Stomach (tissue), 8 donors: ENCODE measurements at regions not wholly inside any gene's neighbourhood (a gene's known extent, or its start where the extent isn't known, plus 50 kb on each side); places are given as distances from the start of the nearest gene placed in this dataset.
A peak's percentile ranks its signal among the peaks of the same experiment; 100 is the strongest.

ENCODE experiments used
- DNase-seq, 2 donors: peaks; one replicate each; pipeline versions ENCODE4 v3.0.0 to v3.0.0-alpha.2; 2013 to 2019
- H3K27ac ChIP-seq, 5 donors: fragments of 200-600 bp in 4 of 5; sonication (generic) in 4 of 5; one replicate each; pipeline ENCODE4 v1.5.1; 2013 to 2019; ENCODE audit warnings: mild to moderate bottlenecking in 1 of 5, moderate library complexity in 1 of 5
- H3K27me3 ChIP-seq, 3 donors: fragments of 200-600 bp; sonication (generic); one replicate each; pipeline ENCODE4 v1.5.1; 2017 to 2019; ENCODE audit warnings: mixed run types in 1 of 3
- H3K36me3 ChIP-seq, 4 donors: fragments of 200-600 bp; sonication (generic); 1 replicate in 3 of 4; 2 replicates in 1 of 4; pipeline ENCODE4 v1.5.1; 2016 to 2019
- H3K4me1 ChIP-seq, 4 donors: fragments of 200-600 bp; sonication (generic); one replicate each; pipeline ENCODE4 v1.5.1; 2016 to 2019
- H3K4me3 ChIP-seq, 4 donors: fragments of 200-600 bp; sonication (generic) in 3 of 4; one replicate each; pipeline ENCODE4 v1.5.1; 2016 to 2019; ENCODE audit warnings: mild to moderate bottlenecking in 1 of 4
- H3K9me3 ChIP-seq, 4 donors: fragments of 200-600 bp; sonication (generic); one replicate each; pipeline ENCODE4 v1.5.1; 2016 to 2019
- EP300 ChIP-seq: sonication (generic); formaldehyde crosslinking; IDR thresholded peaks from one replicate; pipeline ENCODE4 v1.6.1; 2017; ENCODE audit warnings: antibody characterized with exemption
- POLR2A ChIP-seq, 4 donors: fragments of 450-650 bp; IDR thresholded peaks; one replicate each; pipeline ENCODE4 v1.6.1; 2016; ENCODE audit warnings: antibody characterized with exemption in 4 of 4, control low read depth in 2 of 4, mild to moderate bottlenecking in 1 of 4, moderate library complexity in 1 of 4
- POLR2AphosphoS5 ChIP-seq, 3 donors: sonication (generic); formaldehyde crosslinking; IDR thresholded peaks; one replicate each; pipeline ENCODE4 v1.6.1; 2016; ENCODE audit warnings: antibody characterized with exemption in 3 of 3
- WGBS, 5 donors: extraction: QIAGEN DNeasy Blood & Tissue Kit in 3 of 5; methylation state at CpG; one replicate each; pipeline versions ENCODE4 v1.1.5 to v1.1.7; 2013 to 2018; 5-methylcytosine and 5-hydroxymethylcytosine counted together
- intact Hi-C: fragments of 100-400 bp; cut with DNase I; formaldehyde crosslinking; loops from one replicate; pipeline ENCODE4 v1.15.1; 2023; ENCODE audit warnings: low total_unique reads
- TF ChIP-seq, protein P1 (sequence below), 7 experiments: fragments of 450-650 bp in 4 of 7; fragments of 200-600 bp in 3 of 7; sonication (generic) in 3 of 7; IDR thresholded peaks; one replicate each; pipeline ENCODE4 v1.5.1; 2016 to 2019; ENCODE audit warnings: antibody characterized with exemption in 7 of 7, control low read depth in 2 of 7, mild to moderate bottlenecking in 1 of 7
- donor health status: healthy with polysubstance abuse.
- donor health status: Bipolar disorder and iron deficiency.
- donor health status: healthy.

DNA sequence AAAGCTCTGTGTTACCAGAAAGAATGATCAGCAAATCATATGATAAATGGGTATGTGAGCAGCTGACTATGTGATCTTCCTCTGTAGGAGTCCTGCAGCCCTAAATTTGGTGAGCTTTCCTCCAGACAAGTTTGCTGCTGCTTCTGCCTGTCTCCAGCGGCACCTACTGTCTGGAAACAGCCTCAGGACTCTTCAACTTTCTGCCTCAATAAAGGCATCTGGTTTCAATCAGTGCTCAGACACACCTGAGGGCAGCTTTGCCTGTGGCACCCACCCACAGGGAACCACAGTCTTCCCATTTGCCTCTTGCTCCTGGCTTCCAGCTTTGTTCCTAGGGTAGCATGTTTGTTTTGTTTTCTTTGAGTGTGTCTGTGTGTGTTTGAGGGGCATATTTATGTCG lies 727.9 kb upstream of the MAN1A1 start:
- H3K9me3 ChIP-seq = no peaks in the 10 kb centered on the region
- no peaks in the 10 kb centered on the region for H3K27me3 ChIP-seq
- H3K4me3 ChIP-seq = no peak overlapping the region
- no peaks in the 10 kb centered on the region for H3K36me3 ChIP-seq
- no peak overlapping the region for H3K27ac ChIP-seq
- intact Hi-C loops = no loop called here
- TF ChIP-seq EP300 = no peak
- 49 to 64% (median 56%) methylated on average over 2 of the region's 2 CpGs for WGBS, 5 donors
- DNase-seq = peak in 1 of 2 donors; percentile 40
- H3K4me1 ChIP-seq = no peaks in the 10 kb centered on the region

DNA sequence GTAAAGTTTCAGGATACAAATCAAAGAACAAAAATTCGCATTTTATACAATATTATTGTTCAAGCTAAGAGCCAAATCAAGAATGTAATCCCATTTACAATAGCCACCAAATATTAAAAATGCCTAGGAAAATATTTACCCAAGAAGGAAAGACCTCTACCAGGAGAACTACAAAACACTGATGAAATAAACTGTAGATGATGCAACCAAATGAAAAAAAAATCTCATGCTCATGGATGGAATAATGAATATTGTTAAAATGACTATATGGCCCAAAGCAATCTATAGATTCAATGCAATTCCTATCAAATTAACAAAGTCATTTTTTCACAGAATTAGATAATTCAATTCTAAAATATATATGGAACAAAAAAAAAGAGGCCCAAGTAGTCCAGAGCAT lies 708.8 kb upstream of the MAN1A1 start:
- no peaks in the 10 kb centered on the region for H3K36me3 ChIP-seq
- intact Hi-C loops = no loop called here
- no peak for TF ChIP-seq POLR2A (IDR thresholded peaks at IDR 0.05)
- TF ChIP-seq, protein P1, sequence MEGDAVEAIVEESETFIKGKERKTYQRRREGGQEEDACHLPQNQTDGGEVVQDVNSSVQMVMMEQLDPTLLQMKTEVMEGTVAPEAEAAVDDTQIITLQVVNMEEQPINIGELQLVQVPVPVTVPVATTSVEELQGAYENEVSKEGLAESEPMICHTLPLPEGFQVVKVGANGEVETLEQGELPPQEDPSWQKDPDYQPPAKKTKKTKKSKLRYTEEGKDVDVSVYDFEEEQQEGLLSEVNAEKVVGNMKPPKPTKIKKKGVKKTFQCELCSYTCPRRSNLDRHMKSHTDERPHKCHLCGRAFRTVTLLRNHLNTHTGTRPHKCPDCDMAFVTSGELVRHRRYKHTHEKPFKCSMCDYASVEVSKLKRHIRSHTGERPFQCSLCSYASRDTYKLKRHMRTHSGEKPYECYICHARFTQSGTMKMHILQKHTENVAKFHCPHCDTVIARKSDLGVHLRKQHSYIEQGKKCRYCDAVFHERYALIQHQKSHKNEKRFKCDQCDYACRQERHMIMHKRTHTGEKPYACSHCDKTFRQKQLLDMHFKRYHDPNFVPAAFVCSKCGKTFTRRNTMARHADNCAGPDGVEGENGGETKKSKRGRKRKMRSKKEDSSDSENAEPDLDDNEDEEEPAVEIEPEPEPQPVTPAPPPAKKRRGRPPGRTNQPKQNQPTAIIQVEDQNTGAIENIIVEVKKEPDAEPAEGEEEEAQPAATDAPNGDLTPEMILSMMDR (IDR thresholded peaks at IDR 0.05) = no peak
- TF ChIP-seq POLR2AphosphoS5 (IDR thresholded peaks at IDR 0.05) = no peak
- no peak for TF ChIP-seq EP300

DNA sequence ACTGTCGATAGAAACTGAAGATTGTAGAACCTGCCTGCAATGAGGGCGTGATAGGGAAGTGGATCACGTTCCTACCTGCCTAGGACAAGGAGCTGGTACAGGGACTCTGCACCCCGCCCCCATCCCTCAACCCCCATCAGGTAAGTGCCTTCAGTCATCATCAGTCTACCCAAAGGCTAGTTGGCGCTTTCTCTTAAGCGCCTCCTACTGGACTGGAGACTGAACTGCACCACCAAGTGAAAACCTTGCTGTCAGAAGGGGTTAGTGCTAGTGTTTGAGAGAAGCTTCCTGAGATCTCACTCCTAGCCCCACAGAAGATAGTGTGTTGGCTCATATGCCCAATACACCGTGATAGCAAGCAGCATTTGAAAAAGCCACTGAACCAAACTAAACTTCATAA lies 706.5 kb upstream of the MAN1A1 start:
- DNase-seq = no peak
- 44 to 53% (median 51%) methylated on average over 7 of the region's 7 CpGs for WGBS, 5 donors

More for the DNA sequence above, 708.8 kb upstream of the MAN1A1 start:
- 17 to 36% (median 31%) methylated on average over 1 of the region's 1 CpG for WGBS, 5 donors
- Histone ChIP-seq H3K4me3 (no peak overlapping the region), H3K9me3 (peaks cover 0 to 17% (median 8%) of the 10 kb centered on the region in 4 donors), H3K4me1 (no peaks in the 10 kb centered on the region), H3K27me3 (no peaks in the 10 kb centered on the region), H3K27ac (no peak overlapping the region)
- DNase-seq = no peak

DNA sequence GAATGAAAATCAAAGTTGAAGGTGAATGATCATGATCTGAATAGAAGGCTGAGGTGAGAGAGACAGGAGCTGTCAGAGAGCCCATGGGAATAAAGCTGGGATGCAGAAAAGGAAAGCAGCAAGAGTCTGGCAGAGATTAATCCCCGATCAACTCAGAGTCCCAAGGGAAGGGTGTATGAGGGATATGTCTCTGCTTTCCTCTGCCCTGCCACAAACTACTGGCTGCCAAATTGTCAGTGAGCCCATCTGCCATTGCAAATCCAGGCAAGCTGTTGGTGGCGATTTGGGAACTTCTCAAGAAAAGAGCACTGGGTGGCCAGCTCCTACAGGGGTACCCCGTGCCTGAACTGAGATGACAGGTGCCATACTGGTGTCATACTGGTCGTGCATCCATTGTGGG lies 705.5 kb upstream of the MAN1A1 start:
- Histone ChIP-seq H3K4me3 (no peak overlapping the region), H3K36me3 (no peaks in the 10 kb centered on the region), H3K27ac (no peak overlapping the region), H3K4me1 (no peaks in the 10 kb centered on the region), H3K27me3 (no peaks in the 10 kb centered on the region), H3K9me3 (peaks cover 0 to 9% (median 3%) of the 10 kb centered on the region in 4 donors)
- intact Hi-C loops = no loop called here
- WGBS, 5 donors = 54 to 71% (median 67%) methylated on average over 4 of the region's 4 CpGs
- TF ChIP-seq, protein P1 (IDR thresholded peaks at IDR 0.05) = no peak
- TF ChIP-seq POLR2A (IDR thresholded peaks at IDR 0.05) (no peak), POLR2AphosphoS5 (IDR thresholded peaks at IDR 0.05) (no peak), EP300 (no peak)
- DNase-seq = no peak

More for the DNA sequence above, 706.5 kb upstream of the MAN1A1 start:
- Histone ChIP-seq H3K36me3 (no peaks in the 10 kb centered on the region), H3K27ac (no peak overlapping the region), H3K4me1 (no peaks in the 10 kb centered on the region), H3K9me3 (peaks cover 0 to 11% (median 4%) of the 10 kb centered on the region in 4 donors), H3K4me3 (no peak overlapping the region), H3K27me3 (no peaks in the 10 kb centered on the region)
- TF ChIP-seq, protein P1 (IDR thresholded peaks at IDR 0.05) = no peak
- TF ChIP-seq POLR2A (IDR thresholded peaks at IDR 0.05) = no peak
- no peak for TF ChIP-seq POLR2AphosphoS5 (IDR thresholded peaks at IDR 0.05)
- no peak for TF ChIP-seq EP300
- intact Hi-C loops = no loop called here

DNA sequence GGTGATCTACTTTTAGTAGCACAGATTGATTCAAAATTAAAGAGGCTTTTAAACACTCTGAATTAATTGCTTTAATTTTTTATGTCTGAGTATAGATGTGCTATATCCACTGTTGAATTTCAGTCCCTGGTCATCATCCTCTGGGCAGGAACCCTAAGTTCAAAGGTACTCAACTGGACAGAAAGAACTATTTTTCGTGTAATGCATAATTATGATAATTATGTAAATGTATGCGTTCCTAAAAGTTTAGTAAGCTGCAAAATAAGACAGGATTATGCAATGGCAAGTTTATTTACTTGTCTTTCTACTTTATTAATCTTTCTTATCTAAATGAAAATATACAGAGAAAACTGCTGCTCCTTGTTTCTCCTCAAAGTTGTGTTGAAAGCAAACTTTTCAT lies 690.1 kb upstream of the MAN1A1 start:
- H3K4me1 ChIP-seq = no peaks in the 10 kb centered on the region
- DNase-seq = no peak
- intact Hi-C loops = no loop called here

More for the DNA sequence above, 690.1 kb upstream of the MAN1A1 start:
- Histone ChIP-seq H3K4me3 (no peak overlapping the region), H3K27me3 (no peaks in the 10 kb centered on the region), H3K27ac (no peak overlapping the region), H3K9me3 (no peaks in the 10 kb centered on the region), H3K36me3 (no peaks in the 10 kb centered on the region)
- no peak for TF ChIP-seq EP300
- TF ChIP-seq POLR2A (IDR thresholded peaks at IDR 0.05) = no peak
- TF ChIP-seq POLR2AphosphoS5 (IDR thresholded peaks at IDR 0.05) = no peak
- TF ChIP-seq, protein P1 (IDR thresholded peaks at IDR 0.05) = no peak
- WGBS, 5 donors = 69 to 84% (median 74%) methylated on average over 2 of the region's 2 CpGs
